GM12875 (cell line): ENCODE measurements at regions not wholly inside any gene's neighbourhood (a gene's known extent, or its start where the extent isn't known, plus 50 kb on each side); places are given as distances from the start of the nearest gene placed in this dataset.

Source experiments
- H3K4me3 ChIP-seq: one replicate; pipeline ENCODE4 v1.5.1; 2011; ENCODE audit warnings: low read depth, low read length, control low read depth
- TF ChIP-seq, protein P1 (sequence below): IDR thresholded peaks from 2 replicates; pipeline ENCODE4 v1.5.1; 2011; ENCODE audit warnings: low read depth, mild to moderate bottlenecking, control low read depth, inconsistent platforms, low read length, moderate library complexity, borderline replicate concordance; ENCODE audit not compliant: insufficient read depth

DNA sequence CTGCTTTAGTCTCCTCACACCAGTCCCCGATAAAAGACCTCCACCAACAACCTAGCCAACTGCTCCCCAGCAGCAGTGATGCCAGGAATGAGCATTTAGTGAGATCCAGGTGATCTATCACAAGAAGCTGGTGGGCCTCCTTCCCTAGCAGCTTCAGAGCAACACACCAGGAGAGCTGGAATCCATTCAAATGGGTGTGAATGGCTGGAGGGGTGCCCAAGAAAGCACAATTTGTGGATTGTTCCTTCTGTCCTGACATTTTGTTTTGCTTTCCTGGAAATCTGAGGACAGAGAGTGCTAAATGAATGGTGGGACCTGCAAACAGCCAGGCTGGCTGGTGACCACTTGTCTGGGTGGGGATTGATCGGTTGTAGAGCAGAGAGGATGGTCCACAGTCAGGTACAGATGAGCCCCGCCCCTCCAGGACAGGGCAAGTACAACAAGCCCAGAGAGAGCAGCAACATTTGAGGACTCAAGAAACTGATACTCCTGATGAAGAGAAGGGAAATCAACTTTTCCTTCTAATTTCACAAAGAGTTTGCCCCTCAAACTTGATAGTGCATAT is 316.8 kb downstream of the VPS13C start:
- TF ChIP-seq, protein P1, sequence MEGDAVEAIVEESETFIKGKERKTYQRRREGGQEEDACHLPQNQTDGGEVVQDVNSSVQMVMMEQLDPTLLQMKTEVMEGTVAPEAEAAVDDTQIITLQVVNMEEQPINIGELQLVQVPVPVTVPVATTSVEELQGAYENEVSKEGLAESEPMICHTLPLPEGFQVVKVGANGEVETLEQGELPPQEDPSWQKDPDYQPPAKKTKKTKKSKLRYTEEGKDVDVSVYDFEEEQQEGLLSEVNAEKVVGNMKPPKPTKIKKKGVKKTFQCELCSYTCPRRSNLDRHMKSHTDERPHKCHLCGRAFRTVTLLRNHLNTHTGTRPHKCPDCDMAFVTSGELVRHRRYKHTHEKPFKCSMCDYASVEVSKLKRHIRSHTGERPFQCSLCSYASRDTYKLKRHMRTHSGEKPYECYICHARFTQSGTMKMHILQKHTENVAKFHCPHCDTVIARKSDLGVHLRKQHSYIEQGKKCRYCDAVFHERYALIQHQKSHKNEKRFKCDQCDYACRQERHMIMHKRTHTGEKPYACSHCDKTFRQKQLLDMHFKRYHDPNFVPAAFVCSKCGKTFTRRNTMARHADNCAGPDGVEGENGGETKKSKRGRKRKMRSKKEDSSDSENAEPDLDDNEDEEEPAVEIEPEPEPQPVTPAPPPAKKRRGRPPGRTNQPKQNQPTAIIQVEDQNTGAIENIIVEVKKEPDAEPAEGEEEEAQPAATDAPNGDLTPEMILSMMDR: no peak

DNA sequence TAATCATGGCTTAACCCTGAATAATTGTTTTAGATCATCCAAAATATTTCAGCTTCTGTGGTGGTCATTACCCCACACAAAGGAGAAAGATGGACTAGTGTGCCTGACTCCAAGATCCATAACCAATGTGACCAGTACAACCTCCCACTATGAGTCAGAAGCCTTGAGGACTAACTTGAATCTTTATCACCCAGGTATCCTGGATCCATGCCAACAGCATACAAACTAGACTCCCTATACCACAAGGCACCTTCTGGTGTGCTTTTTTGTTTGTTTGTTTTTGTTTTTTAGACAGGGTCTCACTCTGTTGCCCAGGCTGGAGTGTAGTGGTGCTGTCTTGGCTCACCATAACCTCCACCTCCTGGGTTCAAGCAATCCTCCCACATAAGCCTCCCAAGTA is 317.7 kb downstream of the VPS13C start:
- TF ChIP-seq, protein P1: no peak
- H3K4me3 ChIP-seq: no peak overlapping the region

More for the DNA sequence above, 316.8 kb downstream of the VPS13C start:
- H3K4me3 ChIP-seq: no peak overlapping the region

DNA sequence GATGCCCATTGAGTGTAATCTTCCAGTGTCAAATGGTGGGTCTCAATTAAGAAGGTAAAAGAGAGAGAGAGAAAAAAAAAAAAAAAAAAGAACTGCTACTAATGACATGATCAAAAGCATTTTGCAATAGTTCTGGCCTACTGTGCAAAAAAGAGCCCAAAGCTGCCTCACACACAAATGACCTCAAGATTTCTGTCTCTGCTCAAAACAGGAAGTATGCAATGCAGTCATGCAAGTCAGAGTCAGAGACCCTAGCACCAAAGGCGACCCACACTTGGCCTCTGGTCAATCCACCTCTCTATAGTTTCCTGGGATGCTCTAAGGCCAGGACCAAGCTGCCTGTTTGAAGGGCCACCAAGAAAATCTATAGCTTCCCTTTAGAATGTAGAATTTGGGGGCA is 323.5 kb downstream of the VPS13C start:
- TF ChIP-seq, protein P1: no peak
- H3K4me3 ChIP-seq: no peak overlapping the region

DNA sequence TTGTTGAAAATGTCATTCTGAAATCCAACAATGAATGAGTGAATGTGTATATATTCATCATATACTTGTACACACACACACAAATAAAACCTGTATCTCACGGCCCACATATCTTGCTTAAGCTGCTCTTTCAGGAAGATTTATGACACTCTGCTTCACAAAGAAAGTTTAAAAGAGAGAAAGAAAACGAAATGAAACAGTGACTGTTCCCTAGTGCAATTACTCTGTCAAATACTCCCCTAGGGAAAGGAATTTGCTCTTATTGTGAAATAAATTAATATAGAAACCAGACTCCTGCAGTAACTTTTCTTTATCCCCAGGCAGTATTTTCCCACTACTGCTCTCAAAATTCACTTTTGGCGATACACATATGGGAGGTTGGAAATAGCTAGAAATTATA is 329.1 kb downstream of the VPS13C start:
- TF ChIP-seq, protein P1: no peak
- no peak overlapping the region for H3K4me3 ChIP-seq

DNA sequence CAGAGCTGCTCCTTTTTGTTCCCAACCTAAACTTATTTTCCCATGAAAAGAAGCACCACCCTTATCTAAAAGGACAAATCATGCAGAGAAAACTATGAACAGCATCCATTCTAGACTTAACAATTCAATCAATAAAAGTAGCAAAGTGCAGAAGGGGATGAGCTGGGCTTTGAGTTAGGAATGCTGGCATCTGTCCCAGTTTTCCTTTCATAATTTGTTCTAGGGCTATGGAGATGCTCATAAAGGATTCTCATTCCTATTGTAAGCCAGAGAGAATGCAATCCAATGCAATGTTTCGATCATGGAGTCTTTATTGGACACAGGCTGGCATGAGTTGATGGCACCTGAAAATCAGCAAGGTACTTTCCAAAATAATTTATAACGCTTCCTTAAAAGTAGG is 330.6 kb downstream of the VPS13C start:
- no peak overlapping the region for H3K4me3 ChIP-seq
- TF ChIP-seq, protein P1: no peak

DNA sequence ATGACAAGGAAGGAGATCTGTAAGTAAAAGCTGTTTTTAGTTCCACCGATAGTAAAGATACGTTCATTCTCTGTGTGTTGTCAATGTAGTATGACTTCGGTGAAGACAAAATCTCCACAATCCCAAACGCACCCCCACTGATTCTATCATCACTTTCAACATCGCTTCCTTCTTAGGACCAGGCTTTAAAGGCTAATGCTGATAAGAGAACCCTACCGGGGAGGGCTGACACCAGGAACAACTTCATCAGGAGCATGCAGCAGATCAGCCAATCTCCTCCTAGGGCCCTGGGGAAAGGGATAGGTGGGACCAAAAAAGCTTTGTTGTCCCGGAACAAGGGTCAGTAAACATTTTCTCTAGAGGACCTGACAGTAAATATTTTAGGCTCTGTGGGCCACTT is 334.1 kb downstream of the VPS13C start:
- TF ChIP-seq, protein P1: no peak
- H3K4me3 ChIP-seq: no peak overlapping the region

DNA sequence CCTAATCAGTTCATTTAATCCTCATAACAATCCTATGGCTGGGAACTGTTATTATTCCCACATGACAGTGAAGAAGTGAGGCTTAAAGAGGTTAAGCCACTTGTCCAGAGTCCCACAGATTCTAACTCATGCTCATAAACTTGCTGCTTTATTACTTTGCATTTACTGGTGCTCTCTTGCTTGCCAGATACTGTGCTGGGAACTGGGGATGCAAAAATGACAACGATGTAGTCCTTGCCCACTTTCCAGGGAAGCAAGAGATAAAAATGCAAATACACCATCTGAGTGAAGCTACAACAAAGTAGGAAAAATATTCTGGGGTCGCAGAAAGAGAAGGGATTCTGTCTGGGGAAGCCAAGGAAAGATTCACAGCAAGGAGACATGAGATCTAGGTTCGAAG is 335.0 kb downstream of the VPS13C start:
- no peak overlapping the region for H3K4me3 ChIP-seq
- TF ChIP-seq, protein P1: no peak
